IMR-90 (cell line): ENCODE measurements at regions not wholly inside any gene's neighbourhood (a gene's known extent, or its start where the extent isn't known, plus 50 kb on each side); places are given as distances from the start of the nearest gene placed in this dataset.

Source experiments
- ATAC-seq: fragments of 200-7000 bp; cut with Tn5 transposase; 2 replicates; pipeline ENCODE4 v1.9.1; 2020; ENCODE audit warnings: low read depth, mild to moderate bottlenecking, moderate library complexity
- BruUV-seq: library from RNA; stranded (reverse); fragments of 400-500 nt; replicated peaks from 2 replicates; lab custom pipeline; 2021; lab: Mats Ljungman, UMichigan
- CTCF ChIA-PET: fragments of 300-600 bp; formaldehyde crosslinking; extraction: SDS; loops from one replicate; lab custom pipeline; 2021; ENCODE audit warnings: antibody characterized with exemption; lab: Yijun Ruan, JAX
- POLR2A ChIA-PET: fragments of 300-600 bp; sonication (Branson Sonifier 250); formaldehyde crosslinking; loops from one replicate; lab custom pipeline; 2022; ENCODE audit warnings: antibody characterized with exemption; ENCODE audit not compliant: unreplicated experiment; lab: Charles Lee
- DNase-seq: peaks from one replicate; pipeline ENCODE4 v3.0.0; 2013
- H2AFZ ChIP-seq: replicated peaks from 2 replicates; pipeline ENCODE3; 2013; ENCODE audit warnings: low read length, mild to moderate bottlenecking; ENCODE audit not compliant: poor library complexity
- H2AK5ac ChIP-seq: 2 replicates; pipeline ENCODE4 v1.6.1; 2013; ENCODE audit warnings: low read depth, low read length, inconsistent platforms
- H2AK9ac ChIP-seq: replicated peaks from 2 replicates; pipeline ENCODE3; 2013; ENCODE audit warnings: mild to moderate bottlenecking, low read depth, low read length, moderate library complexity; ENCODE audit not compliant: poor library complexity
- H2BK120ac ChIP-seq: 2 replicates; pipeline ENCODE4 v1.6.1; 2013; ENCODE audit warnings: low read depth, low read length, inconsistent platforms
- H2BK15ac ChIP-seq: 3 replicates; pipeline ENCODE4 v1.6.1; 2013; ENCODE audit warnings: low read depth, low read length, inconsistent platforms
- H2BK20ac ChIP-seq: 2 replicates; pipeline ENCODE4 v1.6.1; 2013; ENCODE audit warnings: low read depth, mild to moderate bottlenecking, inconsistent platforms, low read length, moderate library complexity
- H2BK5ac ChIP-seq: 2 replicates; pipeline ENCODE4 v1.6.1; 2013; ENCODE audit warnings: mild to moderate bottlenecking, low read depth, low read length, inconsistent platforms; ENCODE audit not compliant: poor library complexity, severe bottlenecking
- H3K14ac ChIP-seq: replicated peaks from 2 replicates; pipeline ENCODE4 v1.6.1; 2013; ENCODE audit warnings: low read depth, low read length, inconsistent platforms
- H3K18ac ChIP-seq: 2 replicates; pipeline ENCODE4 v1.6.1; 2013; ENCODE audit warnings: low read depth, low read length, control low read depth
- H3K23ac ChIP-seq: 2 replicates; pipeline ENCODE4 v1.6.1; 2013; ENCODE audit warnings: low read depth, low read length, inconsistent platforms
- H3K27ac ChIP-seq: 2 replicates; pipeline ENCODE4 v1.5.1; 2013; ENCODE audit warnings: mild to moderate bottlenecking, control low read depth, low read length; ENCODE audit not compliant: insufficient read depth
- H3K27me3 ChIP-seq: 2 replicates; pipeline ENCODE4 v1.6.1; 2013; ENCODE audit warnings: low read length; ENCODE audit not compliant: control insufficient read depth, insufficient read depth
- H3K36me3 ChIP-seq: 2 replicates; pipeline ENCODE4 v1.6.1; 2013; ENCODE audit warnings: low read length, mixed read lengths; ENCODE audit not compliant: control insufficient read depth, insufficient read depth
- H3K4ac ChIP-seq: 2 replicates; pipeline ENCODE4 v1.6.1; 2013; ENCODE audit warnings: low read depth, low read length, inconsistent platforms
- H3K4me1 ChIP-seq: 2 replicates; pipeline ENCODE4 v1.6.1; 2013; ENCODE audit warnings: low read length, mixed read lengths; ENCODE audit not compliant: control insufficient read depth, insufficient read depth
- H3K4me2 ChIP-seq: 2 replicates; pipeline ENCODE4 v1.6.1; 2013; ENCODE audit warnings: low read depth, mild to moderate bottlenecking, control low read depth, low read length, moderate library complexity
- H3K4me3 ChIP-seq: 2 replicates; pipeline ENCODE4 v1.5.1; 2013; ENCODE audit warnings: low read depth, mild to moderate bottlenecking, control low read depth, low read length, moderate library complexity; ENCODE audit not compliant: insufficient read depth
- H3K56ac ChIP-seq: 2 replicates; pipeline ENCODE4 v1.6.1; 2013; ENCODE audit warnings: low read length, inconsistent platforms; ENCODE audit not compliant: insufficient read depth; ENCODE audit errors: extremely low read depth
- H3K79me1 ChIP-seq, 2 experiments: 2 replicates each; pipeline ENCODE4 v1.6.1; 2013; ENCODE audit warnings: low read length in 2 of 2, inconsistent platforms in 1 of 2, low read depth in 1 of 2
- H3K9ac ChIP-seq: 2 replicates; pipeline ENCODE4 v1.6.1; 2013; ENCODE audit warnings: low read depth, low read length, control low read depth
- H3K9me1 ChIP-seq: 2 replicates; pipeline ENCODE4 v1.6.1; 2013; ENCODE audit warnings: low read length, inconsistent platforms; ENCODE audit not compliant: insufficient read depth
- H3K9me3 ChIP-seq: 2 replicates; pipeline ENCODE4 v1.6.1; 2013; ENCODE audit warnings: low read length; ENCODE audit not compliant: control insufficient read depth, insufficient read depth
- H4K20me1 ChIP-seq: 2 replicates; pipeline ENCODE4 v1.6.1; 2013; ENCODE audit warnings: low read length, inconsistent platforms; ENCODE audit not compliant: insufficient read depth
- H4K5ac ChIP-seq: 2 replicates; pipeline ENCODE4 v1.6.1; 2013; ENCODE audit warnings: mild to moderate bottlenecking, low read depth, low read length, control low read depth
- H4K8ac ChIP-seq, 2 experiments: 2 replicates each; pipeline ENCODE4 v1.6.1; 2013; ENCODE audit warnings: low read depth in 2 of 2, low read length in 2 of 2, control low read depth in 1 of 2, inconsistent platforms in 1 of 2
- H4K91ac ChIP-seq: 2 replicates; pipeline ENCODE4 v1.6.1; 2013; ENCODE audit warnings: low read depth, low read length, inconsistent platforms; ENCODE audit not compliant: insufficient read depth
- BHLHE40 ChIP-seq: fragments of 150-350 bp; IDR thresholded peaks from 2 replicates; pipeline ENCODE4 v1.6.1; 2016; ENCODE audit warnings: mild to moderate bottlenecking, low read depth, low read length
- CEBPB ChIP-seq: IDR thresholded peaks from 2 replicates; pipeline ENCODE4 v1.6.1; 2012; ENCODE audit warnings: low read depth, low read length, improper control_type of control experiment
- CHD1 ChIP-seq: IDR thresholded peaks from 2 replicates; pipeline ENCODE4 v1.6.1; 2012; ENCODE audit warnings: low read depth, low read length, improper control_type of control experiment
- FOS ChIP-seq: fragments of 150-350 bp; IDR thresholded peaks from 2 replicates; pipeline ENCODE4 v1.6.1; 2016; ENCODE audit warnings: low read depth, low read length
- MAFK ChIP-seq: IDR thresholded peaks from 2 replicates; pipeline ENCODE4 v1.6.1; 2012; ENCODE audit warnings: low read depth, low read length, improper control_type of control experiment
- MAZ ChIP-seq: IDR thresholded peaks from 2 replicates; pipeline ENCODE4 v1.6.1; 2012; ENCODE audit warnings: low read depth, mild to moderate bottlenecking, low read length, improper control_type of control experiment, moderate library complexity, borderline replicate concordance
- MXI1 ChIP-seq: IDR thresholded peaks from 2 replicates; pipeline ENCODE4 v1.6.1; 2012; ENCODE audit warnings: low read depth, mild to moderate bottlenecking, low read length, moderate library complexity, borderline replicate concordance
- NFE2L2 ChIP-seq: fragments of 150-350 bp; IDR thresholded peaks from 2 replicates; pipeline ENCODE4 v1.6.1; 2016; ENCODE audit warnings: low read depth, mild to moderate bottlenecking, low read length
- POLR2A ChIP-seq: IDR thresholded peaks from 2 replicates; pipeline ENCODE4 v1.6.1; 2012; ENCODE audit warnings: mild to moderate bottlenecking, low read depth, low read length
- RAD21 ChIP-seq: IDR thresholded peaks from 2 replicates; pipeline ENCODE4 v1.6.1; 2012; ENCODE audit warnings: low read length, improper control_type of control experiment
- RCOR1 ChIP-seq: IDR thresholded peaks from 2 replicates; pipeline ENCODE4 v1.6.1; 2012; ENCODE audit warnings: mild to moderate bottlenecking, low read length, improper control_type of control experiment; ENCODE audit not compliant: insufficient replicate concordance
- RFX5 ChIP-seq: IDR thresholded peaks from 2 replicates; pipeline ENCODE4 v1.8.0; 2012; ENCODE audit warnings: low read depth, mild to moderate bottlenecking, low read length, moderate library complexity
- SMC3 ChIP-seq: fragments of 150-350 bp; IDR thresholded peaks from 2 replicates; pipeline ENCODE4 v1.6.1; 2016; ENCODE audit warnings: low read depth, mild to moderate bottlenecking, antibody characterized with exemption, low read length, moderate library complexity
- WGBS, 2 experiments: methylation state at CpG; one replicate each; pipeline versions ENCODE4 v1.1.5 to v1.1.7; 2013; ENCODE audit warnings: missing lambda C conversion rate in 2 of 2; ENCODE audit not compliant: insufficient read length in 1 of 2; ENCODE audit errors: extremely low coverage in 2 of 2; 5-methylcytosine and 5-hydroxymethylcytosine counted together
- dilution Hi-C: fragments of 300-500 bp; cut with HindIII; formaldehyde crosslinking; loops from one replicate; pipeline ENCODE4 v1.14.3; 2018; ENCODE audit warnings: low sequenced_read_pairs; ENCODE audit not compliant: unreplicated experiment
- in situ Hi-C: fragments of 300-500 bp; cut with MboI; formaldehyde crosslinking; loops from 3 replicates; pipeline ENCODE4 v1.14.3; 2019; ENCODE audit warnings: low sequenced_read_pairs, inconsistent platforms, mixed read lengths
- intact Hi-C: fragments of 100-400 bp; cut with micrococcal nuclease; formaldehyde crosslinking; loops from 2 replicates; pipeline ENCODE4 v1.10.0; 2022
- TF ChIP-seq, protein P1 (sequence below): fragments of 150-350 bp; IDR thresholded peaks from 2 replicates; pipeline ENCODE4 v1.6.1; 2016; ENCODE audit warnings: low read depth, mild to moderate bottlenecking, low read length, moderate library complexity, borderline replicate concordance
- TF ChIP-seq, protein P2 (sequence below): conservative IDR thresholded peaks from 2 replicates; pipeline ENCODE4 v1.5.1; 2012; ENCODE audit warnings: mild to moderate bottlenecking, low read depth, low read length, improper control_type of control experiment
- TF ChIP-seq, protein P3 (sequence below): fragments of 150-350 bp; IDR thresholded peaks from 2 replicates; pipeline ENCODE4 v1.6.1; 2017; ENCODE audit warnings: mild to moderate bottlenecking, antibody characterized with exemption, low read length, low read depth

- CTCF ChIA-PET = interaction anchor here (0.6 to 0.9 kb wide), 3 partner anchors 9 to 1413 kb away, joined by 3 to 4 read pairs (median 4); no protein-coding TSS in a partner anchor
- dilution Hi-C loops = no loop called here
- no peaks in the 10 kb centered on the region for H3K4me1 ChIP-seq
- 100% methylated on average over 1 of the region's 3 CpGs; no CpG with 5 or more reads in 1 of the 2 experiments for WGBS, 2 experiments
- no peak overlapping the region for H2AFZ ChIP-seq
- H3K18ac ChIP-seq = no peak overlapping the region
- no peak overlapping the region for H3K27ac ChIP-seq
- no peak overlapping the region for H3K4ac ChIP-seq
- H2BK15ac ChIP-seq = no peak overlapping the region
- no peaks in the 10 kb centered on the region for H3K79me1 ChIP-seq
- no peaks in the 10 kb centered on the region for H3K9me1 ChIP-seq
- H2AK5ac ChIP-seq = no peak overlapping the region
- H3K14ac ChIP-seq = no peak overlapping the region
- no peak overlapping the region for H2BK20ac ChIP-seq
- no peak overlapping the region for H3K4me3 ChIP-seq
- H3K56ac ChIP-seq = no peak overlapping the region
- H4K20me1 ChIP-seq = no peaks in the 10 kb centered on the region
- H3K4me2 ChIP-seq = no peak overlapping the region
- no peak overlapping the region for H3K9ac ChIP-seq
- H3K36me3 ChIP-seq = no peaks in the 10 kb centered on the region
- no peak overlapping the region for H3K23ac ChIP-seq
- H2AK9ac ChIP-seq = no peak overlapping the region
- no TSS peak for BruUV-seq
- POLR2A ChIA-PET = no interaction called here
- no peak overlapping the region for H4K8ac ChIP-seq
- no peak overlapping the region for H2BK5ac ChIP-seq
- no peaks in the 10 kb centered on the region for H3K9me3 ChIP-seq
- DNase-seq (no peak), ATAC-seq (no peak)
- TF ChIP-seq RAD21 (no peak), CHD1 (no peak), SMC3 (no peak), RCOR1 (no peak), MAZ (no peak), NFE2L2 (no peak), FOS (no peak), BHLHE40 (no peak), MAFK (no peak), MXI1 (no peak), RFX5 (no peak), POLR2A (no peak), CEBPB (no peak)
- TF ChIP-seq, protein P1, sequence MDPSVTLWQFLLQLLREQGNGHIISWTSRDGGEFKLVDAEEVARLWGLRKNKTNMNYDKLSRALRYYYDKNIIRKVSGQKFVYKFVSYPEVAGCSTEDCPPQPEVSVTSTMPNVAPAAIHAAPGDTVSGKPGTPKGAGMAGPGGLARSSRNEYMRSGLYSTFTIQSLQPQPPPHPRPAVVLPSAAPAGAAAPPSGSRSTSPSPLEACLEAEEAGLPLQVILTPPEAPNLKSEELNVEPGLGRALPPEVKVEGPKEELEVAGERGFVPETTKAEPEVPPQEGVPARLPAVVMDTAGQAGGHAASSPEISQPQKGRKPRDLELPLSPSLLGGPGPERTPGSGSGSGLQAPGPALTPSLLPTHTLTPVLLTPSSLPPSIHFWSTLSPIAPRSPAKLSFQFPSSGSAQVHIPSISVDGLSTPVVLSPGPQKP = no peak
- TF ChIP-seq, protein P2, sequence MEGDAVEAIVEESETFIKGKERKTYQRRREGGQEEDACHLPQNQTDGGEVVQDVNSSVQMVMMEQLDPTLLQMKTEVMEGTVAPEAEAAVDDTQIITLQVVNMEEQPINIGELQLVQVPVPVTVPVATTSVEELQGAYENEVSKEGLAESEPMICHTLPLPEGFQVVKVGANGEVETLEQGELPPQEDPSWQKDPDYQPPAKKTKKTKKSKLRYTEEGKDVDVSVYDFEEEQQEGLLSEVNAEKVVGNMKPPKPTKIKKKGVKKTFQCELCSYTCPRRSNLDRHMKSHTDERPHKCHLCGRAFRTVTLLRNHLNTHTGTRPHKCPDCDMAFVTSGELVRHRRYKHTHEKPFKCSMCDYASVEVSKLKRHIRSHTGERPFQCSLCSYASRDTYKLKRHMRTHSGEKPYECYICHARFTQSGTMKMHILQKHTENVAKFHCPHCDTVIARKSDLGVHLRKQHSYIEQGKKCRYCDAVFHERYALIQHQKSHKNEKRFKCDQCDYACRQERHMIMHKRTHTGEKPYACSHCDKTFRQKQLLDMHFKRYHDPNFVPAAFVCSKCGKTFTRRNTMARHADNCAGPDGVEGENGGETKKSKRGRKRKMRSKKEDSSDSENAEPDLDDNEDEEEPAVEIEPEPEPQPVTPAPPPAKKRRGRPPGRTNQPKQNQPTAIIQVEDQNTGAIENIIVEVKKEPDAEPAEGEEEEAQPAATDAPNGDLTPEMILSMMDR = no peak
- TF ChIP-seq, protein P3, sequence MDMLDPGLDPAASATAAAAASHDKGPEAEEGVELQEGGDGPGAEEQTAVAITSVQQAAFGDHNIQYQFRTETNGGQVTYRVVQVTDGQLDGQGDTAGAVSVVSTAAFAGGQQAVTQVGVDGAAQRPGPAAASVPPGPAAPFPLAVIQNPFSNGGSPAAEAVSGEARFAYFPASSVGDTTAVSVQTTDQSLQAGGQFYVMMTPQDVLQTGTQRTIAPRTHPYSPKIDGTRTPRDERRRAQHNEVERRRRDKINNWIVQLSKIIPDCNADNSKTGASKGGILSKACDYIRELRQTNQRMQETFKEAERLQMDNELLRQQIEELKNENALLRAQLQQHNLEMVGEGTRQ = no peak
- in situ Hi-C loops = no loop called here
- H3K27me3 ChIP-seq = peaks cover 6% of the 10 kb centered on the region
- no peak overlapping the region for H4K91ac ChIP-seq
- intact Hi-C loops = no loop called here
- no peak overlapping the region for H4K5ac ChIP-seq
- no peak overlapping the region for H2BK120ac ChIP-seq
Measured at GRCh38 chr14:34374998-34375740, 86.9 kb downstream of the SPTSSA start.
